ENCODE measurements at regions not wholly inside any gene's neighbourhood (a gene's known extent, or its start where the extent isn't known, plus 50 kb on each side); places are given as distances from the start of the nearest gene placed in this dataset.
"Not testable (repeated sequence)": the region's sequence is repeated elsewhere in the genome, so short reads cannot be mapped to it uniquely, and the experiment has no call there.

- H3K4me1 Mint-ChIP-seq (ENCODE audit: low read depth), result no peaks in the 10 kb centered on the region
- H3K36me3 Mint-ChIP-seq (ENCODE audit: insufficient read depth), result no peaks in the 10 kb centered on the region
- peaks cover 6% of the 10 kb centered on the region for H3K9me3 Mint-ChIP-seq
- no peak overlapping the region for H3K4me3 Mint-ChIP-seq
- ATAC-seq (no peak), DNase-seq (no peak)
- H3K27me3 Mint-ChIP-seq (ENCODE audit: low read depth), result no peaks in the 10 kb centered on the region
These were observed 281.8 kb downstream of the INHBA start for GRCh38 chr7:41421056-41421455.

GRCh38 chr7:41420421-41420820, 282.5 kb downstream of the INHBA start:
- Mint-ChIP-seq H3K4me1 (ENCODE audit: low read depth) (no peaks in the 10 kb centered on the region), H3K4me3 (no peak overlapping the region), H3K27me3 (ENCODE audit: low read depth) (no peaks in the 10 kb centered on the region), H3K36me3 (ENCODE audit: insufficient read depth) (no peaks in the 10 kb centered on the region), H3K9me3 (peaks cover 3% of the 10 kb centered on the region)
- no peak for DNase-seq
- ATAC-seq, result no peak

- peaks cover 3% of the 10 kb centered on the region for H3K9me3 Mint-ChIP-seq
- H3K27me3 Mint-ChIP-seq (ENCODE audit: low read depth), result no peaks in the 10 kb centered on the region
- ATAC-seq, result no peak
- H3K36me3 Mint-ChIP-seq (ENCODE audit: insufficient read depth), result no peaks in the 10 kb centered on the region
- H3K4me1 Mint-ChIP-seq (ENCODE audit: low read depth), result no peaks in the 10 kb centered on the region
- DNase-seq, result no peak
- no peak overlapping the region for H3K4me3 Mint-ChIP-seq
These were observed 284.6 kb downstream of the INHBA start for GRCh38 chr7:41418337-41418736.

GRCh38 chr7:41416208-41416595, 286.7 kb downstream of the INHBA start:
- no peaks in the 10 kb centered on the region for H3K4me1 Mint-ChIP-seq (ENCODE audit: low read depth)

GRCh38 chr7:41415471-41416207, 287.3 kb downstream of the INHBA start:
- DNase-seq (no peak), ATAC-seq (no peak)
- no peaks in the 10 kb centered on the region for H3K4me1 Mint-ChIP-seq (ENCODE audit: low read depth)
- no peak overlapping the region for H3K4me3 Mint-ChIP-seq
- no peaks in the 10 kb centered on the region for H3K27me3 Mint-ChIP-seq (ENCODE audit: low read depth)
- peaks cover 7% of the 10 kb centered on the region for H3K9me3 Mint-ChIP-seq
- no peaks in the 10 kb centered on the region for H3K36me3 Mint-ChIP-seq (ENCODE audit: insufficient read depth)

More at GRCh38 chr7:41416208-41416595, 286.7 kb downstream of the INHBA start:
- no peaks in the 10 kb centered on the region for H3K27me3 Mint-ChIP-seq (ENCODE audit: low read depth)
- ATAC-seq, result no peak
- no peak overlapping the region for H3K4me3 Mint-ChIP-seq
- no peaks in the 10 kb centered on the region for H3K36me3 Mint-ChIP-seq (ENCODE audit: insufficient read depth)
- DNase-seq, result no peak
- H3K9me3 Mint-ChIP-seq, result peaks cover 7% of the 10 kb centered on the region

GRCh38 chr7:41415051-41415450, 287.8 kb downstream of the INHBA start:
- Mint-ChIP-seq H3K27me3 (ENCODE audit: low read depth) (no peaks in the 10 kb centered on the region), H3K36me3 (ENCODE audit: insufficient read depth) (no peaks in the 10 kb centered on the region), H3K9me3 (peaks cover 7% of the 10 kb centered on the region), H3K4me3 (no peak overlapping the region), H3K4me1 (ENCODE audit: low read depth) (no peaks in the 10 kb centered on the region)
- ATAC-seq (no peak), DNase-seq (no peak)

- Mint-ChIP-seq H3K4me1 (ENCODE audit: low read depth) (no peaks in the 10 kb centered on the region), H3K4me3 (no peak overlapping the region), H3K27me3 (ENCODE audit: low read depth) (no peaks in the 10 kb centered on the region), H3K9me3 (peaks cover 17% of the 10 kb centered on the region), H3K36me3 (ENCODE audit: insufficient read depth) (no peaks in the 10 kb centered on the region)
- ATAC-seq (no peak), DNase-seq (no peak)
These were observed 298.4 kb downstream of the INHBA start for GRCh38 chr7:41404375-41405074.

- Mint-ChIP-seq H3K9me3 (peaks cover 17% of the 10 kb centered on the region), H3K36me3 (ENCODE audit: insufficient read depth) (no peaks in the 10 kb centered on the region), H3K4me3 (no peak overlapping the region), H3K4me1 (ENCODE audit: low read depth) (no peaks in the 10 kb centered on the region), H3K27me3 (ENCODE audit: low read depth) (no peaks in the 10 kb centered on the region)
- no peak for ATAC-seq
- no peak for DNase-seq
These were observed 299.6 kb downstream of the INHBA start for GRCh38 chr7:41403291-41403690.

GRCh38 chr7:41401833-41402232, 301.1 kb downstream of the INHBA start:
- ATAC-seq, result no peak
- Mint-ChIP-seq H3K9me3 (peaks cover 18% of the 10 kb centered on the region), H3K27me3 (ENCODE audit: low read depth) (no peaks in the 10 kb centered on the region), H3K4me1 (ENCODE audit: low read depth) (no peaks in the 10 kb centered on the region), H3K4me3 (no peak overlapping the region), H3K36me3 (ENCODE audit: insufficient read depth) (no peaks in the 10 kb centered on the region)
- no peak for DNase-seq

- no peak for ATAC-seq
- Mint-ChIP-seq H3K9me3 (peaks cover 18% of the 10 kb centered on the region), H3K27me3 (ENCODE audit: low read depth) (no peaks in the 10 kb centered on the region), H3K36me3 (ENCODE audit: insufficient read depth) (no peaks in the 10 kb centered on the region), H3K4me1 (ENCODE audit: low read depth) (no peaks in the 10 kb centered on the region), H3K4me3 (no peak overlapping the region)
- DNase-seq, result no peak
These were observed 303.7 kb downstream of the INHBA start for GRCh38 chr7:41399171-41399570.

- Mint-ChIP-seq H3K9me3 (peaks cover 6% of the 10 kb centered on the region), H3K36me3 (ENCODE audit: insufficient read depth) (no peaks in the 10 kb centered on the region), H3K4me3 (no peak overlapping the region), H3K27me3 (ENCODE audit: low read depth) (no peaks in the 10 kb centered on the region), H3K4me1 (ENCODE audit: low read depth) (no peaks in the 10 kb centered on the region)
- no peak for DNase-seq
- ATAC-seq, result no peak
These were observed 311.1 kb downstream of the INHBA start for GRCh38 chr7:41391818-41392217.

- not testable (repeated sequence) for H3K9me3 Mint-ChIP-seq; H3K27me3 Mint-ChIP-seq (ENCODE audit: low read depth); DNase-seq; H3K4me3 Mint-ChIP-seq; H3K4me1 Mint-ChIP-seq (ENCODE audit: low read depth); ATAC-seq; H3K36me3 Mint-ChIP-seq (ENCODE audit: insufficient read depth)
These were observed 314.0 kb downstream of the INHBA start for GRCh38 chr7:41388933-41389332.

GRCh38 chr7:41385996-41386395, 316.9 kb downstream of the INHBA start:
- no peaks in the 10 kb centered on the region for H3K36me3 Mint-ChIP-seq (ENCODE audit: insufficient read depth)
- no peaks in the 10 kb centered on the region for H3K27me3 Mint-ChIP-seq (ENCODE audit: low read depth)
- DNase-seq, result no peak
- no peak for ATAC-seq
- H3K4me3 Mint-ChIP-seq, result no peak overlapping the region
- no peaks in the 10 kb centered on the region for H3K4me1 Mint-ChIP-seq (ENCODE audit: low read depth)
- peaks cover 5% of the 10 kb centered on the region for H3K9me3 Mint-ChIP-seq

GRCh38 chr7:41384418-41384817, 318.5 kb downstream of the INHBA start:
- no peaks in the 10 kb centered on the region for H3K36me3 Mint-ChIP-seq (ENCODE audit: insufficient read depth)
- no peak for DNase-seq
- H3K9me3 Mint-ChIP-seq, result peaks cover 5% of the 10 kb centered on the region
- H3K4me3 Mint-ChIP-seq, result no peak overlapping the region
- ATAC-seq, result no peak
- H3K27me3 Mint-ChIP-seq (ENCODE audit: low read depth), result no peaks in the 10 kb centered on the region
- no peaks in the 10 kb centered on the region for H3K4me1 Mint-ChIP-seq (ENCODE audit: low read depth)

GRCh38 chr7:41383596-41383995, 319.3 kb downstream of the INHBA start:
- H3K4me1 Mint-ChIP-seq (ENCODE audit: low read depth), result no peaks in the 10 kb centered on the region
- H3K27me3 Mint-ChIP-seq (ENCODE audit: low read depth), result no peaks in the 10 kb centered on the region
- ATAC-seq (no peak), DNase-seq (no peak)
- peaks cover 5% of the 10 kb centered on the region for H3K9me3 Mint-ChIP-seq
- no peak overlapping the region for H3K4me3 Mint-ChIP-seq
- H3K36me3 Mint-ChIP-seq (ENCODE audit: insufficient read depth), result no peaks in the 10 kb centered on the region

All from activated T-cell treated with anti-CD3 and anti-CD28 coated beads, Interleukin-2, amount 50 U/mL, for 4 hours (primary cell).